Activated CD8-positive, alpha-beta T cell treated with anti-CD3 and anti-CD28 coated beads for 36 hours (primary cell): ENCODE measurements at regions not wholly inside any gene's neighbourhood (a gene's known extent, or its start where the extent isn't known, plus 50 kb on each side); places are given as distances from the start of the nearest gene placed in this dataset.

Experiments used
- ATAC-seq: fragments of 200-7000 bp; cut with Tn5 transposase; one replicate; pipeline ENCODE4 v1.10.0; 2021; ENCODE audit warnings: mild to moderate bottlenecking, moderate library complexity
- CTCF ChIA-PET: fragments of 350-600 bp; sonication (Branson Sonifier 250); formaldehyde crosslinking; loops from one replicate; lab custom pipeline; 2021; ENCODE audit warnings: antibody characterized with exemption; lab: Charles Lee
- POLR2A ChIA-PET: fragments of 350-600 bp; sonication (Branson Sonifier 250); formaldehyde crosslinking; loops from one replicate; lab custom pipeline; 2021; ENCODE audit warnings: antibody characterized with exemption; lab: Charles Lee
- DNase-seq: peaks from one replicate; pipeline ENCODE4 v3.0.0-alpha.2; 2020
- H3K27ac Mint-ChIP-seq: one replicate; pipeline ENCODE4 v1.8.0; 2021; ENCODE audit warnings: mild to moderate bottlenecking, mixed read lengths
- H3K27me3 Mint-ChIP-seq: one replicate; pipeline ENCODE4 v1.8.0; 2021; ENCODE audit warnings: mixed read lengths
- H3K36me3 Mint-ChIP-seq: one replicate; pipeline ENCODE4 v1.8.0; 2021; ENCODE audit warnings: low read depth, mixed read lengths
- H3K4me1 Mint-ChIP-seq: one replicate; pipeline ENCODE4 v1.8.0; 2021; ENCODE audit warnings: low read depth, mixed read lengths
- H3K4me3 Mint-ChIP-seq: one replicate; pipeline ENCODE4 v1.8.0; 2021; ENCODE audit warnings: mild to moderate bottlenecking, moderate library complexity, mixed read lengths
- H3K9me3 Mint-ChIP-seq: one replicate; pipeline ENCODE4 v1.8.0; 2021; ENCODE audit warnings: mixed read lengths
- CTCF ChIP-seq: fragments of 200-600 bp; IDR thresholded peaks from one replicate; pipeline ENCODE4 v1.8.0; 2022; ENCODE audit warnings: antibody characterized with exemption, mild to moderate bottlenecking
- intact Hi-C: fragments of 100-400 bp; cut with micrococcal nuclease; formaldehyde crosslinking; loops from one replicate; pipeline ENCODE4 v1.10.0; 2022

- Mint-ChIP-seq H3K4me1 (no peaks in the 10 kb centered on the region), H3K27me3 (peaks cover 4% of the 10 kb centered on the region), H3K36me3 (no peaks in the 10 kb centered on the region), H3K4me3 (no peak overlapping the region), H3K27ac (no peak overlapping the region), H3K9me3 (no peaks in the 10 kb centered on the region)
- DNase-seq: no peak
- ChIA-PET POLR2A (no interaction called here), CTCF (no interaction called here)
- no peak for TF ChIP-seq CTCF
- intact Hi-C loops: no loop called here
- no peak for ATAC-seq
These were observed 74.1 kb upstream of the MON1B start for GRCh38 chr16:77116856-77117255.

- Mint-ChIP-seq H3K4me3 (no peak overlapping the region), H3K4me1 (no peaks in the 10 kb centered on the region), H3K27me3 (peaks cover 6% of the 10 kb centered on the region), H3K27ac (no peak overlapping the region), H3K36me3 (no peaks in the 10 kb centered on the region), H3K9me3 (no peaks in the 10 kb centered on the region)
- ATAC-seq (no peak), DNase-seq (no peak)
- POLR2A ChIA-PET: no interaction called here
- intact Hi-C loops: no loop called here
- no peak for TF ChIP-seq CTCF
- CTCF ChIA-PET: no interaction called here
These were observed 73.3 kb upstream of the MON1B start for GRCh38 chr16:77117707-77118106.

GRCh38 chr16:77131398-77131797 is 59.6 kb upstream of the MON1B start:
- TF ChIP-seq CTCF: no peak
- no peak overlapping the region for H3K4me3 Mint-ChIP-seq
- H3K4me1 Mint-ChIP-seq: no peaks in the 10 kb centered on the region
- H3K27me3 Mint-ChIP-seq: peaks cover 3% of the 10 kb centered on the region
- peaks cover 2% of the 10 kb centered on the region for H3K9me3 Mint-ChIP-seq
- H3K27ac Mint-ChIP-seq: no peak overlapping the region
- no peaks in the 10 kb centered on the region for H3K36me3 Mint-ChIP-seq
- intact Hi-C loops: no loop called here
- ATAC-seq (no peak), DNase-seq (no peak)
- POLR2A ChIA-PET: no interaction called here
- CTCF ChIA-PET: interaction anchor here (0.7 to 0.8 kb wide), 2 partner anchors 12 to 39 kb away, joined by 3 read pairs; no protein-coding TSS in a partner anchor

GRCh38 chr16:77132051-77132618 is 58.9 kb upstream of the MON1B start:
- H3K27ac Mint-ChIP-seq: no peak overlapping the region
- H3K27me3 Mint-ChIP-seq: peaks cover 1% of the 10 kb centered on the region
- intact Hi-C loops: no loop called here
- no peak for TF ChIP-seq CTCF
- ChIA-PET CTCF (interaction anchor here (0.7 to 0.8 kb wide), 2 partner anchors 11 to 38 kb away, joined by 3 read pairs; no protein-coding TSS in a partner anchor), POLR2A (no interaction called here)
- DNase-seq: no peak
- no peak for ATAC-seq
- H3K4me3 Mint-ChIP-seq: no peak overlapping the region
- H3K4me1 Mint-ChIP-seq: no peaks in the 10 kb centered on the region
- no peaks in the 10 kb centered on the region for H3K36me3 Mint-ChIP-seq
- no peaks in the 10 kb centered on the region for H3K9me3 Mint-ChIP-seq

- ChIA-PET POLR2A (no interaction called here), CTCF (no interaction called here)
- Mint-ChIP-seq H3K9me3 (no peaks in the 10 kb centered on the region), H3K27me3 (peaks cover 1% of the 10 kb centered on the region), H3K4me1 (no peaks in the 10 kb centered on the region), H3K36me3 (no peaks in the 10 kb centered on the region), H3K27ac (no peak overlapping the region), H3K4me3 (no peak overlapping the region)
- ATAC-seq: no peak
- TF ChIP-seq CTCF: no peak
- intact Hi-C loops: no loop called here
- DNase-seq: no peak
These were observed 57.3 kb upstream of the MON1B start for GRCh38 chr16:77133706-77134105.
